NT2/D1 (cell line): ENCODE measurements at regions not wholly inside any gene's neighbourhood (a gene's known extent, or its start where the extent isn't known, plus 50 kb on each side); places are given as distances from the start of the nearest gene placed in this dataset.
"Not testable (repeated sequence)": the region's sequence is repeated elsewhere in the genome, so short reads cannot be mapped to it uniquely, and the experiment has no call there.

Experiments used
- DNase-seq: peaks from one replicate; pipeline ENCODE4 v3.0.0-alpha.2; 2011; ENCODE audit warnings: low read depth, low spot score
- H3K27me3 ChIP-seq: 2 replicates; pipeline ENCODE4 v1.6.0; 2011; ENCODE audit warnings: mild to moderate bottlenecking; ENCODE audit not compliant: insufficient read length, insufficient read depth
- H3K36me3 ChIP-seq: 2 replicates; pipeline ENCODE4 v1.6.1; 2011; ENCODE audit warnings: mild to moderate bottlenecking, low read length, mixed read lengths; ENCODE audit not compliant: insufficient read depth, insufficient read length
- H3K4me1 ChIP-seq: 2 replicates; pipeline ENCODE4 v1.5.1; 2011; ENCODE audit not compliant: insufficient read depth, insufficient read length
- H3K4me3 ChIP-seq: 2 replicates; pipeline ENCODE4 v1.5.1; 2011; ENCODE audit warnings: low read depth; ENCODE audit not compliant: insufficient read length
- H3K9ac ChIP-seq: 2 replicates; pipeline ENCODE4 v1.6.0; 2011; ENCODE audit warnings: low read depth; ENCODE audit not compliant: insufficient read length
- H3K9me3 ChIP-seq: 2 replicates; pipeline ENCODE4 v1.5.1; 2011; ENCODE audit warnings: mild to moderate bottlenecking, low read length; ENCODE audit not compliant: insufficient read depth
- SUZ12 ChIP-seq: IDR thresholded peaks from 2 replicates; pipeline ENCODE4 v1.6.1; 2011; ENCODE audit not compliant: insufficient read length, insufficient read depth; ENCODE audit errors: extremely low read depth
- YY1 ChIP-seq: IDR thresholded peaks from 2 replicates; pipeline ENCODE4 v1.6.1; 2011; ENCODE audit not compliant: insufficient read length, insufficient read depth
- ZNF274 ChIP-seq: IDR thresholded peaks from 2 replicates; pipeline ENCODE4 v1.6.1; 2011; ENCODE audit warnings: mild to moderate bottlenecking, low read depth, low read length

DNA sequence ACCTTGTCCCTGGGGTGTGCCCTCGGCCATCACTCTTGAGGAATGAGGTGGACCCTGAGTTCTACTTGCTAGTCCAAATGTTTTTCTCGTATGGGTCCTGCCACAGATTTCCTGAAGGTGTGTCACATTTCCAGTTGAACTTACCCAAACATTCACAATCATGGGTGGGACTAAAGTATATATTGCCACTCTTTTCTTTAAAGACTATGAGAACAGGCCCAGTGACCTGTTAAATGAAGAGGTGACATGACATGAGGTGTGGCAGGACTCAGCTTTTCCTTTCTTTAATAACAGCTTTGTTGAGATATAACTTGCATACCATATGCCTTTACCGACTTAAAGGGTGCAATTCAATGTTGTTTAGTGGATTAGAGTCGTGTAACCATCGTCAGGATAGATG is 177.2 kb upstream of the EXOC2 start:
- DNase-seq: no peak
- Histone ChIP-seq H3K9ac (no peak overlapping the region), H3K36me3 (no peaks in the 10 kb centered on the region), H3K4me3 (no peak overlapping the region), H3K4me1 (no peaks in the 10 kb centered on the region), H3K9me3 (no peaks in the 10 kb centered on the region), H3K27me3 (no peaks in the 10 kb centered on the region)
- no peak for TF ChIP-seq SUZ12

DNA sequence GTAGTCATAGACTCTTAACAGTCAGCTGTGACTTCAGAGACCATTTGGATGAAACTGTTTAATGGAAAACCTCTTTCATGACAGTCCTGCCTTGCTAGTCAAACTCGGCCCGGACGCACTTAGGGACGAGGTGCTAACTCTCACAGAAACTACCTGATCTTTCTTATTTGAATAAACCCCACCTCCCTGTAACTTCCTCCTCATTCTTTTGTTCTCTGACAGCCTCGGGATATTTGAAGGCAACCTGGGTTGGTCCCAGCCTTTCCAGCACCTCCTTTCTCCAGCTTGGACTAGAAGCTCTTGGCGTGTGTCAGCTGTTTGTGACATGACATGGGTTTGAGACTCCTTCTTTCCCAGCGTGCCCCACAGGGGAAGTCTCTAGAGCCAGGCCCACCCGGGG is 175.3 kb upstream of the EXOC2 start:
- no peak for TF ChIP-seq ZNF274
- no peak for TF ChIP-seq YY1
- TF ChIP-seq SUZ12: no peak
- Histone ChIP-seq H3K4me1 (no peaks in the 10 kb centered on the region), H3K9ac (no peak overlapping the region), H3K36me3 (no peaks in the 10 kb centered on the region), H3K9me3 (no peaks in the 10 kb centered on the region), H3K4me3 (no peak overlapping the region), H3K27me3 (no peaks in the 10 kb centered on the region)
- DNase-seq: no peak

DNA sequence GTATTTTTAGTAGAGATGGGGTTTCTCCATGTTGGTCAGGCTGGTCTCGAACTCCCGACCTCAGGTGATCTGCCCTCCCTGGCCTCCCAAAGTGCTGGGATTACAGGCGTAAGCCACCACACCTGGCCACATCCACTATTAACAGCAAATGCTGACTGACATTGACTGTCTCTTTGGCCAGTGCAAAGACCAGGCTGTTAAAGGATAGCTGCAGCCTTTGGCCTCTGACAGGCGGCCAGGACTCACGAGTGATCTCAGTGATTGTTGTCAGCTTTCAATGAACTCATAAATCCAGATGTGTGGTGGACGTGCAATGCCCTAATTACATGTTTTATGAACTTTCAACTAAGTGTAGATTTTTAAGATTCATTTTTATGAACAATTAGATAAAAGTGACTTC is 174.4 kb upstream of the EXOC2 start:
- H3K4me1 ChIP-seq: no peaks in the 10 kb centered on the region

DNA sequence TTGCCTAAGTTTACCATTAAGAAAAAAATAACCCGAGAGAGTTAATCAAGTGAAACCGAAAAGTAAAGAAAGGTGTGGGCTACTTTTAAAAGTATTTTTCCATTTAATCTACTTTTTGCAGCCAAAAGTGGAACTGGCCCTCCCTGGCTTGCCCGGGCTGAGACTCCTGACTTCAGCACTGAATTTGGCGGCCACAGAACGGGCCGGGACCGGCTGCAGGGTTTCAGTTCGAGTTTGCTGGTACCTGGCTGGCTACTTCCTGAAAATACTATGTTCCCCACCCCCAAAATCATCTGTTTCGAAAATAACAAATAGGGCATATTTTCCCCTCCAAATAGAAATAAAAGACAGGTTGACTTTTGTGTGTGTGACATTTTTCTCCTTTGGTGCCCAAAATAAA is 173.4 kb upstream of the EXOC2 start:
- no peak overlapping the region for H3K9ac ChIP-seq
- H3K27me3 ChIP-seq: no peaks in the 10 kb centered on the region
- DNase-seq: no peak
- TF ChIP-seq SUZ12: no peak
- TF ChIP-seq YY1: no peak
- H3K36me3 ChIP-seq: no peaks in the 10 kb centered on the region
- no peaks in the 10 kb centered on the region for H3K9me3 ChIP-seq
- no peak overlapping the region for H3K4me3 ChIP-seq
- H3K4me1 ChIP-seq: no peaks in the 10 kb centered on the region

More for the DNA sequence above, 174.4 kb upstream of the EXOC2 start:
- Histone ChIP-seq H3K9ac (no peak overlapping the region), H3K9me3 (no peaks in the 10 kb centered on the region), H3K27me3 (no peaks in the 10 kb centered on the region), H3K4me3 (no peak overlapping the region), H3K36me3 (no peaks in the 10 kb centered on the region)
- no peak for TF ChIP-seq ZNF274
- no peak for TF ChIP-seq SUZ12
- TF ChIP-seq YY1: no peak
- DNase-seq: no peak

DNA sequence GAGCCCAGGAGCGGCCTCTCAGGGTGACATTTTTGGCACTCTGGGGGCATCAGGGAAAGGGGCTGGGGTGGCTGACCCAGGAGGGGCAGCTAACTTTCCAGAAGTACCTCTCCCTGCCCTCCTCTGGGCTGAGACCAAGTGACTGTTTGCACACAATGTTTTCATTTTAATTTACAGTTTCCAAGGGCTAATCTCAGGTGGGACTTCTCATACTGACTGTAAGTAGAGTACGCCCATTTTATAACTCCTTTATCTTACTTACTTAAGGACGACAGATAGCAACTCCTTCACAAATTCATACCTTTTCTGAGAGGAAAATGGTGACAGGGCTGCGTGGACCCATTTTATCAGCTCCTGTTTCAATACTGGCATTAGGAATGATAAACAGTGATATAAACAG is 172.9 kb upstream of the EXOC2 start:
- no peaks in the 10 kb centered on the region for H3K36me3 ChIP-seq
- no peak for DNase-seq
- no peaks in the 10 kb centered on the region for H3K27me3 ChIP-seq
- TF ChIP-seq SUZ12 (no peak), YY1 (no peak), ZNF274 (no peak)
- no peak overlapping the region for H3K4me3 ChIP-seq
- no peaks in the 10 kb centered on the region for H3K4me1 ChIP-seq
- H3K9ac ChIP-seq: no peak overlapping the region
- no peaks in the 10 kb centered on the region for H3K9me3 ChIP-seq

DNA sequence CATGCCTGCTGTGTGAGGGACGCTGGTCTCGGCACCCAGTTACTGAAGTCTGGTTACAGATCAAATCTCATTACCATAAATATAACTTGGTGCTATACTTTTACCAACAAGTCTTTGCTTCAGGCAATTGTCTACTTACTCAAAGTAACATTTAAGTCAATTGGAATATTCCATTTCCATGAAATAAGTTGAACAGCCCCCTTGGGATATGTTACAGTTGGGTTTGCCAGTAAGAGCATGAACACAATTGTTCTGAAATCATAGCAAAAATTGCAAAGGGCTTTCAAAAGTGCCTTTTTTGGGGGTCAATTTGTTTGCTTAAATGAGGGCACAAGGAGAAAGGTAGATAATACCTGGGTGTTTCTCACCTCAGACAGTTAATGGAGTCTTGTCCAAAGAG is 170.9 kb upstream of the EXOC2 start:
- H3K4me3 ChIP-seq: no peak overlapping the region
- H3K36me3 ChIP-seq: no peaks in the 10 kb centered on the region
- no peak overlapping the region for H3K9ac ChIP-seq
- no peak for DNase-seq
- no peaks in the 10 kb centered on the region for H3K27me3 ChIP-seq
- no peaks in the 10 kb centered on the region for H3K4me1 ChIP-seq
- TF ChIP-seq YY1 (no peak), ZNF274 (no peak), SUZ12 (no peak)
- no peaks in the 10 kb centered on the region for H3K9me3 ChIP-seq

DNA sequence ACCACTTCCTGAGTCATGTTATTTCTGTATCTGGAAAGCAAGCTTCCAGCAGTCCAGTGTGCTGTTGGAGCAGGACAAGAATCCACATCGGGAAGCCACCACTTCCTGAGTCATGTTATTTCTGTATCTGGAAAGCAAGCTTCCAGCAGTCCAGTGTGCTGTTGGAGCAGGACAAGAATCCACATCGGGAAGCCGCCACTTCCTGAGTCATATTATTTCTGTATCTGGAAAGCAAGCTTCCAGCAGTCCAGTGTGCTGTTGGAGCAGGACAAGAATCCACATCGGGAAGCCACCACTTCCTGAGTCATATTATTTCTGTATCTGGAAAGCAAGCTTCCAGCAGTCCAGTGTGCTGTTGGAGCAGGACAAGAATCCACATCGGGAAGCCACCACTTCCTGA is 170.2 kb upstream of the EXOC2 start:
- H3K27me3 ChIP-seq, H3K4me3 ChIP-seq, H3K9me3 ChIP-seq, DNase-seq, H3K36me3 ChIP-seq, H3K9ac ChIP-seq, H3K4me1 ChIP-seq: not testable (repeated sequence)

DNA sequence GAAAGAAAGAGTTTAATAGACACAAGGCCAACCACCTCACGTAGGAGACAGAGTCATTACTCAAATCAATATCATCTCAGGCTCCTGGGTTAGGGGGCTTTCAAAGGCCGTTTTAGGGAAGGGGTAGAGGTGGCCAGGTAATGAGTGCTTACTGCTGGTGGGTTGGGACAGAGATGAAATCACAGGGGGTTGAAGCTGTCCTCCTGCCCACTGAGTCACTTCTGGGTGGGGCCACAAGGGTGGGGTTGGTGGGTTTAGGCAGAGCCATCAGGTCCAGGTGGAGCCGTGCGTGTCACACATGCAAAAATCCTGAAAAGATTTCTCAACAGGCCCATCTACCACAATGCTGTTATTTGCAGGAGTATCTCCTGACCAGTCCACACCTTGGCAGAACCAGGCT is 167.0 kb upstream of the EXOC2 start:
- no peaks in the 10 kb centered on the region for H3K9me3 ChIP-seq
- no peak for DNase-seq
- no peak for TF ChIP-seq YY1
- no peak for TF ChIP-seq ZNF274
- no peak for TF ChIP-seq SUZ12
- H3K4me1 ChIP-seq: no peaks in the 10 kb centered on the region
- no peak overlapping the region for H3K4me3 ChIP-seq
- H3K9ac ChIP-seq: no peak overlapping the region
- no peaks in the 10 kb centered on the region for H3K36me3 ChIP-seq
- H3K27me3 ChIP-seq: no peaks in the 10 kb centered on the region
